Central memory CD8-positive, alpha-beta T cell (primary cell): ENCODE measurements at regions not wholly inside any gene's neighbourhood (a gene's known extent, or its start where the extent isn't known, plus 50 kb on each side); places are given as distances from the start of the nearest gene placed in this dataset.

Experiments
- ATAC-seq: fragments of 150-1000 bp; cut with Tn5 transposase; replicated peaks from 2 replicates; pipeline ENCODE4 v1.10.0; 2022; ENCODE audit warnings: mild to moderate bottlenecking, moderate FRiP score, moderate number of reproducible peaks; ENCODE audit not compliant: poor library complexity, severe bottlenecking; ENCODE audit errors: extremely low read depth
- DNase-seq, 2 donors: peaks; one replicate each; pipeline ENCODE4 v3.0.0; 2021; ENCODE audit warnings: low spot score in 2 of 2
- H3K27ac Mint-ChIP-seq: one replicate; pipeline ENCODE4 v1.8.0; 2022; ENCODE audit warnings: low read depth, mild to moderate bottlenecking, moderate library complexity, mixed read lengths
- H3K27me3 Mint-ChIP-seq: one replicate; pipeline ENCODE4 v1.8.0; 2022; ENCODE audit warnings: mixed read lengths
- H3K36me3 Mint-ChIP-seq: one replicate; pipeline ENCODE4 v1.8.0; 2022; ENCODE audit warnings: mild to moderate bottlenecking, moderate library complexity, mixed read lengths; ENCODE audit not compliant: insufficient read depth
- H3K4me1 Mint-ChIP-seq: one replicate; pipeline ENCODE4 v1.8.0; 2022; ENCODE audit warnings: mixed read lengths
- H3K4me3 Mint-ChIP-seq: one replicate; pipeline ENCODE4 v1.8.0; 2022; ENCODE audit warnings: mild to moderate bottlenecking, moderate library complexity, mixed read lengths
- H3K9me3 Mint-ChIP-seq: one replicate; pipeline ENCODE4 v1.8.0; 2022; ENCODE audit warnings: mixed read lengths

GRCh38 chr5:13501176-13501575, 443.3 kb downstream of the DNAH5 start:
- no peaks in the 10 kb centered on the region for H3K27me3 Mint-ChIP-seq
- no peak overlapping the region for H3K4me3 Mint-ChIP-seq
- no peaks in the 10 kb centered on the region for H3K4me1 Mint-ChIP-seq
- ATAC-seq (no peak), DNase-seq (no peak)
- H3K27ac Mint-ChIP-seq = no peak overlapping the region
- peaks cover 18% of the 10 kb centered on the region for H3K9me3 Mint-ChIP-seq
- H3K36me3 Mint-ChIP-seq = no peaks in the 10 kb centered on the region

- Mint-ChIP-seq H3K4me3 (no peak overlapping the region), H3K27ac (no peak overlapping the region), H3K4me1 (no peaks in the 10 kb centered on the region), H3K36me3 (no peaks in the 10 kb centered on the region), H3K27me3 (no peaks in the 10 kb centered on the region), H3K9me3 (peaks cover 23% of the 10 kb centered on the region)
- ATAC-seq (no peak), DNase-seq (no peak)
Observed at GRCh38 chr5:13498279-13498678, 446.2 kb downstream of the DNAH5 start.

- DNase-seq = no peak
- Mint-ChIP-seq H3K27ac (no peak overlapping the region), H3K36me3 (peaks cover 2% of the 10 kb centered on the region), H3K27me3 (no peaks in the 10 kb centered on the region), H3K9me3 (no peaks in the 10 kb centered on the region), H3K4me3 (peak overlapping the region; percentile 42), H3K4me1 (peaks cover 6% of the 10 kb centered on the region)
- ATAC-seq = no peak
Observed at GRCh38 chr5:13488254-13488931, 456.1 kb downstream of the DNAH5 start.

GRCh38 chr5:13480834-13481233, 463.7 kb downstream of the DNAH5 start:
- Mint-ChIP-seq H3K4me1 (no peaks in the 10 kb centered on the region), H3K4me3 (no peak overlapping the region), H3K9me3 (no peaks in the 10 kb centered on the region), H3K36me3 (no peaks in the 10 kb centered on the region), H3K27ac (no peak overlapping the region), H3K27me3 (no peaks in the 10 kb centered on the region)
- ATAC-seq (no peak), DNase-seq (no peak)

- Mint-ChIP-seq H3K4me1 (no peaks in the 10 kb centered on the region), H3K4me3 (no peak overlapping the region), H3K9me3 (peaks cover 7% of the 10 kb centered on the region), H3K27ac (no peak overlapping the region), H3K36me3 (peaks cover 2% of the 10 kb centered on the region), H3K27me3 (no peaks in the 10 kb centered on the region)
- ATAC-seq (no peak), DNase-seq (no peak)
Observed at GRCh38 chr5:13478831-13479465, 465.5 kb downstream of the DNAH5 start.

GRCh38 chr5:13477118-13477737, 467.3 kb downstream of the DNAH5 start:
- Mint-ChIP-seq H3K27ac (no peak overlapping the region), H3K27me3 (no peaks in the 10 kb centered on the region), H3K4me3 (no peak overlapping the region), H3K9me3 (peaks cover 7% of the 10 kb centered on the region), H3K4me1 (no peaks in the 10 kb centered on the region), H3K36me3 (peaks cover 2% of the 10 kb centered on the region)
- no peak for DNase-seq
- no peak for ATAC-seq

- Mint-ChIP-seq H3K36me3 (peaks cover 2% of the 10 kb centered on the region), H3K4me1 (no peaks in the 10 kb centered on the region), H3K9me3 (peaks cover 12% of the 10 kb centered on the region), H3K27me3 (no peaks in the 10 kb centered on the region), H3K4me3 (no peak overlapping the region), H3K27ac (no peak overlapping the region)
- DNase-seq = no peak
- no peak for ATAC-seq
Observed at GRCh38 chr5:13472842-13473241, 471.6 kb downstream of the DNAH5 start.

GRCh38 chr5:13470975-13471374, 473.5 kb downstream of the DNAH5 start:
- Mint-ChIP-seq H3K9me3 (peaks cover 12% of the 10 kb centered on the region), H3K4me1 (no peaks in the 10 kb centered on the region), H3K27me3 (no peaks in the 10 kb centered on the region), H3K36me3 (peaks cover 2% of the 10 kb centered on the region), H3K4me3 (no peak overlapping the region), H3K27ac (no peak overlapping the region)
- ATAC-seq (no peak), DNase-seq (no peak)

- ATAC-seq (no peak), DNase-seq (no peak)
- no peak overlapping the region for H3K27ac Mint-ChIP-seq
- no peaks in the 10 kb centered on the region for H3K27me3 Mint-ChIP-seq
- no peak overlapping the region for H3K4me3 Mint-ChIP-seq
- no peaks in the 10 kb centered on the region for H3K4me1 Mint-ChIP-seq
- H3K36me3 Mint-ChIP-seq = no peaks in the 10 kb centered on the region
- H3K9me3 Mint-ChIP-seq = peaks cover 6% of the 10 kb centered on the region
Observed at GRCh38 chr5:13470263-13470662, 474.2 kb downstream of the DNAH5 start.

GRCh38 chr5:13464532-13465193, 479.8 kb downstream of the DNAH5 start:
- Mint-ChIP-seq H3K36me3 (no peaks in the 10 kb centered on the region), H3K27ac (no peak overlapping the region), H3K4me3 (no peak overlapping the region), H3K27me3 (no peaks in the 10 kb centered on the region), H3K4me1 (no peaks in the 10 kb centered on the region), H3K9me3 (peaks cover 17% of the 10 kb centered on the region)
- DNase-seq (no peak), ATAC-seq (no peak)

- no peak overlapping the region for H3K27ac Mint-ChIP-seq
- H3K9me3 Mint-ChIP-seq = peaks cover 17% of the 10 kb centered on the region
- no peak for DNase-seq
- no peaks in the 10 kb centered on the region for H3K4me1 Mint-ChIP-seq
- H3K36me3 Mint-ChIP-seq = no peaks in the 10 kb centered on the region
- H3K4me3 Mint-ChIP-seq = no peak overlapping the region
- H3K27me3 Mint-ChIP-seq = no peaks in the 10 kb centered on the region
- ATAC-seq = no peak
Observed at GRCh38 chr5:13460587-13460986, 483.9 kb downstream of the DNAH5 start.

GRCh38 chr5:13454050-13454449, 490.4 kb downstream of the DNAH5 start:
- Mint-ChIP-seq H3K4me1 (no peaks in the 10 kb centered on the region), H3K4me3 (no peak overlapping the region), H3K9me3 (peaks cover 5% of the 10 kb centered on the region), H3K27ac (no peak overlapping the region), H3K36me3 (no peaks in the 10 kb centered on the region), H3K27me3 (no peaks in the 10 kb centered on the region)
- ATAC-seq (no peak), DNase-seq (no peak)

GRCh38 chr5:13448843-13449242, 495.6 kb downstream of the DNAH5 start:
- Mint-ChIP-seq H3K9me3 (peaks cover 7% of the 10 kb centered on the region), H3K4me1 (no peaks in the 10 kb centered on the region), H3K27me3 (no peaks in the 10 kb centered on the region), H3K27ac (no peak overlapping the region), H3K4me3 (no peak overlapping the region), H3K36me3 (no peaks in the 10 kb centered on the region)
- DNase-seq (no peak), ATAC-seq (no peak)
